Endothelial cell of umbilical vein (primary cell): ENCODE measurements at regions not wholly inside any gene's neighbourhood (a gene's known extent, or its start where the extent isn't known, plus 50 kb on each side); places are given as distances from the start of the nearest gene placed in this dataset.

ENCODE experiments used
- BruUV-seq: library from RNA; stranded (reverse); fragments of 400-500 nt; replicated peaks from 2 replicates; lab custom pipeline; 2021; lab: Mats Ljungman, UMichigan
- CTCF ChIA-PET: fragments of 300-600, 350-600 bp; sonication (Branson Sonifier 250); formaldehyde crosslinking; loops from one replicate; lab custom pipeline; 2021; ENCODE audit warnings: antibody characterized with exemption, inconsistent platforms; lab: Charles Lee
- POLR2A ChIA-PET: fragments of 300-600, 350-600 bp; sonication (Branson Sonifier 250); formaldehyde crosslinking; loops from one replicate; lab custom pipeline; 2021; ENCODE audit warnings: antibody characterized with exemption, inconsistent platforms; lab: Charles Lee
- DNase-seq: peaks from one replicate; pipeline ENCODE4 v3.0.0-alpha.2; 2011; ENCODE audit warnings: low read depth, low spot score
- FAIRE-seq: peaks from 2 replicates; lab custom pipeline; 2011; peaks lifted over from hg19 to GRCh38; lab: Jason Lieb, UNC
- H2AFZ ChIP-seq: 2 replicates; pipeline ENCODE4 v1.6.0; 2012; ENCODE audit warnings: low read depth, low read length, control low read depth, inconsistent platforms
- H3K27ac ChIP-seq: 2 replicates; pipeline ENCODE4 v1.5.1; 2011; ENCODE audit warnings: low read depth, mild to moderate bottlenecking, control low read depth, low read length, moderate library complexity; ENCODE audit not compliant: insufficient read depth
- H3K27me3 ChIP-seq, 2 experiments: 2 replicates each; pipeline versions ENCODE4 v1.6.0 to v1.6.1; 2011; ENCODE audit warnings: low read length in 2 of 2, mixed read lengths in 1 of 2; ENCODE audit not compliant: control insufficient read depth in 2 of 2, insufficient read depth in 2 of 2
- H3K36me3 ChIP-seq, 2 experiments: 2 replicates in 1 of 2; 3 replicates in 1 of 2; pipeline ENCODE4 v1.5.1; 2011; ENCODE audit warnings: low read length in 2 of 2, mild to moderate bottlenecking in 1 of 2, moderate library complexity in 1 of 2; ENCODE audit not compliant: control insufficient read depth in 2 of 2, insufficient read depth in 2 of 2; ENCODE audit errors: extremely low read depth in 1 of 2
- H3K4me1 ChIP-seq: 3 replicates; pipeline ENCODE4 v1.5.1; 2011; ENCODE audit warnings: mild to moderate bottlenecking, low read length; ENCODE audit not compliant: control insufficient read depth, insufficient read depth; ENCODE audit errors: extremely low read depth
- H3K4me2 ChIP-seq: 2 replicates; pipeline ENCODE4 v1.6.1; 2011; ENCODE audit warnings: low read length, control low read depth, mixed read lengths; ENCODE audit not compliant: insufficient read depth
- H3K4me3 ChIP-seq, 3 experiments: fragments of 200-600 bp in 1 of 3; sonication (generic), shearing (Covaris generic) in 1 of 3; replicated peaks in 1 of 3; 2 replicates each; pipeline ENCODE4 v1.5.1; 2011 to 2016; ENCODE audit warnings: control low read depth in 3 of 3, low read length in 3 of 3, mild to moderate bottlenecking in 2 of 3, inconsistent platforms in 1 of 3, low read depth in 1 of 3, moderate library complexity in 1 of 3; ENCODE audit not compliant: insufficient read depth in 1 of 3
- H3K79me2 ChIP-seq: 2 replicates; pipeline ENCODE4 v1.6.0; 2012; ENCODE audit warnings: low read length, inconsistent platforms; ENCODE audit not compliant: control insufficient read depth, insufficient read depth
- H3K9ac ChIP-seq: replicated peaks from 2 replicates; pipeline ENCODE3; 2011; ENCODE audit warnings: low read length, control low read depth; ENCODE audit not compliant: insufficient read depth; ENCODE audit errors: extremely low read depth
- H3K9me1 ChIP-seq: replicated peaks from 3 replicates; pipeline ENCODE4 v1.6.0; 2011; ENCODE audit warnings: mild to moderate bottlenecking, low read length; ENCODE audit not compliant: control insufficient read depth, insufficient read depth; ENCODE audit errors: extremely low read depth
- H3K9me3 ChIP-seq: replicated peaks from 2 replicates; pipeline ENCODE4 v1.5.1; 2012; ENCODE audit warnings: low read length, inconsistent platforms; ENCODE audit not compliant: control insufficient read depth, insufficient read depth
- H4K20me1 ChIP-seq: replicated peaks from 2 replicates; pipeline ENCODE3; 2011; ENCODE audit warnings: mild to moderate bottlenecking, low read length; ENCODE audit not compliant: control insufficient read depth, insufficient read depth; ENCODE audit errors: extremely low read depth
- EZH2 ChIP-seq: IDR thresholded peaks from 2 replicates; pipeline ENCODE4 v1.6.1; 2012; ENCODE audit warnings: borderline replicate concordance, low read depth, mild to moderate bottlenecking, moderate library complexity, low read length, inconsistent platforms; ENCODE audit not compliant: severe bottlenecking
- FOS ChIP-seq: IDR thresholded peaks from 2 replicates; pipeline ENCODE4 v1.6.1; 2011; ENCODE audit warnings: mild to moderate bottlenecking, low read length, moderate library complexity, borderline replicate concordance; ENCODE audit not compliant: insufficient read depth
- GATA2 ChIP-seq: IDR thresholded peaks from 2 replicates; pipeline ENCODE4 v1.7.0; 2011; ENCODE audit warnings: low read depth, mild to moderate bottlenecking, moderate library complexity, mixed read lengths, low read length; ENCODE audit not compliant: insufficient read length, insufficient read depth
- JUN ChIP-seq: IDR thresholded peaks from 2 replicates; pipeline ENCODE4 v1.6.1; 2011; ENCODE audit warnings: borderline replicate concordance, low read depth; ENCODE audit not compliant: insufficient read length, insufficient read depth
- MYC ChIP-seq: IDR thresholded peaks from one replicate; pipeline ENCODE4 v1.6.1; 2011; ENCODE audit warnings: mild to moderate bottlenecking, low read depth, low read length
- POLR2A ChIP-seq: IDR thresholded peaks from 2 replicates; pipeline ENCODE4 v1.6.1; 2012; ENCODE audit warnings: low read depth, mild to moderate bottlenecking, control low read depth, low read length
- POLR2AphosphoS5 ChIP-seq: IDR thresholded peaks from 2 replicates; pipeline ENCODE4 v1.6.1; 2012; ENCODE audit warnings: low read depth, mild to moderate bottlenecking, control low read depth, low read length, moderate library complexity; ENCODE audit not compliant: insufficient read depth
- dilution Hi-C: fragments of 300-500 bp; cut with MboI; formaldehyde crosslinking; loops from one replicate; pipeline ENCODE4 v1.15.0; 2019; ENCODE audit warnings: low sequenced_read_pairs; ENCODE audit not compliant: extremely low pct_ligation_motif_present
- intact Hi-C: fragments of 100-400 bp; cut with micrococcal nuclease; formaldehyde crosslinking; loops from one replicate; pipeline ENCODE4 v1.10.0; 2022
- TF ChIP-seq, protein P1 (sequence below), 2 donors: IDR thresholded peaks; 1 replicate in 1 of 2; 2 replicates in 1 of 2; pipeline ENCODE4 v1.5.1; 2011; ENCODE audit warnings: low read length in 2 of 2, mild to moderate bottlenecking in 2 of 2, moderate library complexity in 2 of 2, control low read depth in 1 of 2, inconsistent platforms in 1 of 2, low read depth in 1 of 2; ENCODE audit not compliant: insufficient read depth in 1 of 2; ENCODE audit errors: extremely low read depth in 1 of 2
- TF ChIP-seq, protein P2 (sequence below): IDR thresholded peaks from 2 replicates; pipeline ENCODE4 v1.6.1; 2011; ENCODE audit not compliant: insufficient read depth, insufficient read length

GRCh38 chr9:3732077-3733038 lies 206.6 kb upstream of the RFX3 start:
- POLR2A ChIA-PET, result no interaction called here

More at GRCh38 chr9:3732077-3733038, 206.6 kb upstream of the RFX3 start:
- H3K27ac ChIP-seq, result no peak overlapping the region
- no peaks in the 10 kb centered on the region for H3K36me3 ChIP-seq
- TF ChIP-seq POLR2AphosphoS5, result no peak
- peak; percentile 37 for TF ChIP-seq FOS
- TF ChIP-seq, protein P1, sequence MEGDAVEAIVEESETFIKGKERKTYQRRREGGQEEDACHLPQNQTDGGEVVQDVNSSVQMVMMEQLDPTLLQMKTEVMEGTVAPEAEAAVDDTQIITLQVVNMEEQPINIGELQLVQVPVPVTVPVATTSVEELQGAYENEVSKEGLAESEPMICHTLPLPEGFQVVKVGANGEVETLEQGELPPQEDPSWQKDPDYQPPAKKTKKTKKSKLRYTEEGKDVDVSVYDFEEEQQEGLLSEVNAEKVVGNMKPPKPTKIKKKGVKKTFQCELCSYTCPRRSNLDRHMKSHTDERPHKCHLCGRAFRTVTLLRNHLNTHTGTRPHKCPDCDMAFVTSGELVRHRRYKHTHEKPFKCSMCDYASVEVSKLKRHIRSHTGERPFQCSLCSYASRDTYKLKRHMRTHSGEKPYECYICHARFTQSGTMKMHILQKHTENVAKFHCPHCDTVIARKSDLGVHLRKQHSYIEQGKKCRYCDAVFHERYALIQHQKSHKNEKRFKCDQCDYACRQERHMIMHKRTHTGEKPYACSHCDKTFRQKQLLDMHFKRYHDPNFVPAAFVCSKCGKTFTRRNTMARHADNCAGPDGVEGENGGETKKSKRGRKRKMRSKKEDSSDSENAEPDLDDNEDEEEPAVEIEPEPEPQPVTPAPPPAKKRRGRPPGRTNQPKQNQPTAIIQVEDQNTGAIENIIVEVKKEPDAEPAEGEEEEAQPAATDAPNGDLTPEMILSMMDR (IDR thresholded peaks at IDR 0.05; ENCODE audit: extremely low read depth in 1 of 2, insufficient read depth in 1 of 2, low read depth in 1 of 2, low read length in 2 of 2), result peak; percentile 58 to 66
- no peak for TF ChIP-seq JUN
- no peak for TF ChIP-seq POLR2A
- TF ChIP-seq EZH2, result no peak
- TF ChIP-seq GATA2, result no peak
- TF ChIP-seq, protein P2, sequence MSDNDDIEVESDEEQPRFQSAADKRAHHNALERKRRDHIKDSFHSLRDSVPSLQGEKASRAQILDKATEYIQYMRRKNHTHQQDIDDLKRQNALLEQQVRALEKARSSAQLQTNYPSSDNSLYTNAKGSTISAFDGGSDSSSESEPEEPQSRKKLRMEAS, result no peak
- no peak for TF ChIP-seq MYC
- H2AFZ ChIP-seq, result peak overlapping the region; percentile 68
- H3K9me1 ChIP-seq, result no peaks in the 10 kb centered on the region
- CTCF ChIA-PET, result interaction anchor here (0.6 to 4.3 kb wide), 24 partner anchors 144 to 875 kb away, joined by 3 to 45 read pairs (median 6); partner anchors contain the start of gene GLIS3
- H3K4me1 ChIP-seq, result no peaks in the 10 kb centered on the region
- DNase-seq (peak; percentile 88), FAIRE-seq (peak; percentile 77)
- BruUV-seq, result no TSS peak
- H3K4me2 ChIP-seq, result peak overlapping the region; percentile 34
- H4K20me1 ChIP-seq, result no peaks in the 10 kb centered on the region
- intact Hi-C loops, result loop anchor here (1.0 to 5.0 kb wide), 12 partner anchors 265 to 875 kb away; no protein-coding TSS in a partner anchor
- no peaks in the 10 kb centered on the region for H3K9me3 ChIP-seq
- H3K4me3 ChIP-seq, result no peak overlapping the region
- H3K27me3 ChIP-seq, result peaks cover 0 to 2% of the 10 kb centered on the region in 2 experiments
- H3K9ac ChIP-seq, result no peak overlapping the region
- H3K79me2 ChIP-seq, result no peaks in the 10 kb centered on the region
- dilution Hi-C loops, result no loop called here
